Prostate gland (tissue), 2 donors: ENCODE measurements at regions not wholly inside any gene's neighbourhood (a gene's known extent, or its start where the extent isn't known, plus 50 kb on each side); places are given as distances from the start of the nearest gene placed in this dataset.

ENCODE experiments used
- DNase-seq: peaks from one replicate; pipeline ENCODE4 v3.0.0-alpha.2; 2019; ENCODE audit warnings: low spot score
- H3K27ac ChIP-seq, 2 donors: fragments of 200-600 bp; sonication (generic); 2 replicates each; pipeline ENCODE4 v1.5.1; 2017 to 2019
- H3K27me3 ChIP-seq: fragments of 200-600 bp; sonication (generic); replicated peaks from 2 replicates; pipeline ENCODE4 v1.5.1; 2019; ENCODE audit not compliant: insufficient read depth
- H3K36me3 ChIP-seq, 2 donors: fragments of 200-600 bp; sonication (generic); 1 replicate in 1 of 2; 2 replicates in 1 of 2; pipeline versions ENCODE4 v1.5.1 to v1.8.1; 2017 to 2019
- H3K4me1 ChIP-seq: fragments of 200-600 bp; sonication (generic); replicated peaks from 2 replicates; pipeline ENCODE4 v1.5.1; 2019
- H3K4me3 ChIP-seq, 2 donors: fragments of 200-600 bp; sonication (generic); 2 replicates each; pipeline ENCODE4 v1.5.1; 2017 to 2019
- H3K9me3 ChIP-seq: fragments of 200-600 bp; sonication (generic); 2 replicates; pipeline ENCODE4 v1.5.1; 2017
- CTCF ChIP-seq, 4 experiments: fragments of 200-600 bp in 2 of 4; fragments of 450-650 bp in 2 of 4; sonication (generic) in 2 of 4; IDR thresholded peaks; 1 replicate in 3 of 4; 2 replicates in 1 of 4; pipeline ENCODE4 v1.5.1; 2016 to 2019; ENCODE audit warnings: antibody characterized with exemption in 4 of 4, mild to moderate bottlenecking in 2 of 4, moderate library complexity in 2 of 4
- POLR2A ChIP-seq: fragments of 450-650 bp; IDR thresholded peaks from one replicate; pipeline ENCODE4 v1.6.1; 2016; ENCODE audit warnings: antibody characterized with exemption, mild to moderate bottlenecking
- POLR2AphosphoS5 ChIP-seq: sonication (generic); formaldehyde crosslinking; IDR thresholded peaks from one replicate; pipeline ENCODE4 v1.6.1; 2017; ENCODE audit warnings: antibody characterized with exemption
- whole genome bisulfite sequencing: methylation state at CpG from one replicate; pipeline ENCODE4 v1.1.5; 2018; 5-methylcytosine and 5-hydroxymethylcytosine counted together
- intact Hi-C: fragments of 100-400 bp; cut with DNase I; formaldehyde crosslinking; loops from one replicate; pipeline ENCODE4 v1.14.2; 2022

- 96% methylated on average over 14 of the region's 14 CpGs for WGBS
- H3K27ac ChIP-seq, result no peak overlapping the region
Observed at GRCh38 chr7:1307828-1308227, 75.2 kb downstream of the UNCX start.

GRCh38 chr7:1309290-1309689, 76.6 kb downstream of the UNCX start:
- Histone ChIP-seq H3K27ac (no peak overlapping the region), H3K4me1 (no peaks in the 10 kb centered on the region), H3K9me3 (no peaks in the 10 kb centered on the region), H3K36me3 (no peaks in the 10 kb centered on the region), H3K4me3 (no peak overlapping the region), H3K27me3 (no peaks in the 10 kb centered on the region)
- no peak for DNase-seq
- TF ChIP-seq POLR2A, result no peak
- no peak for TF ChIP-seq POLR2AphosphoS5
- no peak for TF ChIP-seq CTCF (IDR thresholded peaks at IDR 0.05)
- 95% methylated on average over 4 of the region's 4 CpGs for WGBS
- intact Hi-C loops, result no loop called here

More at GRCh38 chr7:1307828-1308227, 75.2 kb downstream of the UNCX start:
- Histone ChIP-seq H3K4me3 (no peak overlapping the region), H3K9me3 (no peaks in the 10 kb centered on the region), H3K27me3 (no peaks in the 10 kb centered on the region), H3K4me1 (no peaks in the 10 kb centered on the region), H3K36me3 (no peaks in the 10 kb centered on the region)
- no peak for TF ChIP-seq POLR2AphosphoS5
- no peak for TF ChIP-seq CTCF (IDR thresholded peaks at IDR 0.05)
- TF ChIP-seq POLR2A, result no peak
- intact Hi-C loops, result no loop called here
- DNase-seq, result no peak

GRCh38 chr7:1309996-1310395, 77.3 kb downstream of the UNCX start:
- no peaks in the 10 kb centered on the region for H3K36me3 ChIP-seq
- H3K27me3 ChIP-seq, result no peaks in the 10 kb centered on the region
- no peak for DNase-seq
- TF ChIP-seq POLR2AphosphoS5, result no peak
- TF ChIP-seq POLR2A, result no peak
- TF ChIP-seq CTCF (IDR thresholded peaks at IDR 0.05), result no peak
- WGBS, result 88% methylated on average over 7 of the region's 7 CpGs
- H3K9me3 ChIP-seq, result no peaks in the 10 kb centered on the region
- H3K4me3 ChIP-seq, result no peak overlapping the region
- intact Hi-C loops, result no loop called here
- no peak overlapping the region for H3K27ac ChIP-seq
- H3K4me1 ChIP-seq, result no peaks in the 10 kb centered on the region

GRCh38 chr7:1310936-1311335, 78.3 kb downstream of the UNCX start:
- DNase-seq, result no peak
- TF ChIP-seq CTCF (IDR thresholded peaks at IDR 0.05), result no peak
- no peak for TF ChIP-seq POLR2A
- no peak for TF ChIP-seq POLR2AphosphoS5
- 78% methylated on average over 23 of the region's 23 CpGs for WGBS
- Histone ChIP-seq H3K4me3 (no peak overlapping the region), H3K27me3 (no peaks in the 10 kb centered on the region), H3K9me3 (no peaks in the 10 kb centered on the region), H3K27ac (no peak overlapping the region), H3K36me3 (no peaks in the 10 kb centered on the region), H3K4me1 (no peaks in the 10 kb centered on the region)
- intact Hi-C loops, result no loop called here

GRCh38 chr7:1311406-1312135, 78.9 kb downstream of the UNCX start:
- Histone ChIP-seq H3K27me3 (no peaks in the 10 kb centered on the region), H3K27ac (no peak overlapping the region), H3K9me3 (no peaks in the 10 kb centered on the region), H3K36me3 (no peaks in the 10 kb centered on the region), H3K4me3 (no peak overlapping the region), H3K4me1 (no peaks in the 10 kb centered on the region)
- no peak for DNase-seq
- TF ChIP-seq CTCF (IDR thresholded peaks at IDR 0.05), result no peak
- no peak for TF ChIP-seq POLR2AphosphoS5
- WGBS, result 86% methylated on average over 32 of the region's 32 CpGs
- intact Hi-C loops, result no loop called here
